ENCODE measurements at regions not wholly inside any gene's neighbourhood (a gene's known extent, or its start where the extent isn't known, plus 50 kb on each side); places are given as distances from the start of the nearest gene placed in this dataset.

DNA sequence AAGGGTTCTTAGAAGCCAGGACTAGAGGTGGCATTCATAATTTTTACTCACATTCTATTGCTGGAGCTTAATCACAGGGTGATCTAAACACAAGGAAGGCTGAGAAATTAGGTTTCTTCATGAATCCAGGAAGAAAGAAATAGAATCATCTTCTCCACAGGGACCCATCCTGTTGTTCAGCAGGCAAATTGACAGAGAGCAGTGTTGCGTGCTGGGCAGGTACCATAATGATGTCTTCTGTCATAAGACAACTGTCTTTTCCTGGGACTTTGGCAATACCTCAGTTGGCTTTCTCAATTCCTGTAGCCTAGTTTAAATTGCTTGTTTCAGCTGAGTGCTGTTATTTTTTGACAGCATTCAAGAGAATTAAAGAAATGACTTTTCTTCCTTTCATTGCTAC lies 468.0 kb upstream of the SYT1 start:
- Histone ChIP-seq H3K4me3 (ENCODE audit: low read length, poor library complexity, severe bottlenecking) (no peak overlapping the region), H3K9me3 (ENCODE audit: insufficient read depth, low read depth, low read length) (no peaks in the 10 kb centered on the region), H3K79me2 (ENCODE audit: insufficient read depth, low read length) (no peaks in the 10 kb centered on the region), H2AFZ (ENCODE audit: low read length) (no peak overlapping the region), H3K27me3 (ENCODE audit: insufficient read depth, low read length, poor library complexity, severe bottlenecking) (no peaks in the 10 kb centered on the region), H3K9ac (ENCODE audit: low read depth, low read length, poor library complexity, severe bottlenecking) (no peak overlapping the region), H3F3A (ENCODE audit: low read depth) (no peaks in the 10 kb centered on the region), H3K9me2 (replicated peaks; ENCODE audit: low read depth, low read length) (no peaks in the 10 kb centered on the region), H3K36me3 (ENCODE audit: insufficient read depth, low read length) (no peaks in the 10 kb centered on the region), H3K4me1 (ENCODE audit: insufficient read depth, low read length, poor library complexity, severe bottlenecking) (no peaks in the 10 kb centered on the region), H4K20me1 (ENCODE audit: insufficient read depth, low read length, poor library complexity, severe bottlenecking) (no peaks in the 10 kb centered on the region), H3K4me2 (ENCODE audit: low read depth, low read length, poor library complexity, severe bottlenecking) (no peak overlapping the region)
- TF ChIP-seq, protein P1, sequence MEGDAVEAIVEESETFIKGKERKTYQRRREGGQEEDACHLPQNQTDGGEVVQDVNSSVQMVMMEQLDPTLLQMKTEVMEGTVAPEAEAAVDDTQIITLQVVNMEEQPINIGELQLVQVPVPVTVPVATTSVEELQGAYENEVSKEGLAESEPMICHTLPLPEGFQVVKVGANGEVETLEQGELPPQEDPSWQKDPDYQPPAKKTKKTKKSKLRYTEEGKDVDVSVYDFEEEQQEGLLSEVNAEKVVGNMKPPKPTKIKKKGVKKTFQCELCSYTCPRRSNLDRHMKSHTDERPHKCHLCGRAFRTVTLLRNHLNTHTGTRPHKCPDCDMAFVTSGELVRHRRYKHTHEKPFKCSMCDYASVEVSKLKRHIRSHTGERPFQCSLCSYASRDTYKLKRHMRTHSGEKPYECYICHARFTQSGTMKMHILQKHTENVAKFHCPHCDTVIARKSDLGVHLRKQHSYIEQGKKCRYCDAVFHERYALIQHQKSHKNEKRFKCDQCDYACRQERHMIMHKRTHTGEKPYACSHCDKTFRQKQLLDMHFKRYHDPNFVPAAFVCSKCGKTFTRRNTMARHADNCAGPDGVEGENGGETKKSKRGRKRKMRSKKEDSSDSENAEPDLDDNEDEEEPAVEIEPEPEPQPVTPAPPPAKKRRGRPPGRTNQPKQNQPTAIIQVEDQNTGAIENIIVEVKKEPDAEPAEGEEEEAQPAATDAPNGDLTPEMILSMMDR (conservative IDR thresholded peaks at IDR 0.05; ENCODE audit: low read length) = no peak
- no peak for TF ChIP-seq EZH2phosphoT487 (IDR thresholded peaks at IDR 0.05; ENCODE audit: borderline replicate concordance)

DNA sequence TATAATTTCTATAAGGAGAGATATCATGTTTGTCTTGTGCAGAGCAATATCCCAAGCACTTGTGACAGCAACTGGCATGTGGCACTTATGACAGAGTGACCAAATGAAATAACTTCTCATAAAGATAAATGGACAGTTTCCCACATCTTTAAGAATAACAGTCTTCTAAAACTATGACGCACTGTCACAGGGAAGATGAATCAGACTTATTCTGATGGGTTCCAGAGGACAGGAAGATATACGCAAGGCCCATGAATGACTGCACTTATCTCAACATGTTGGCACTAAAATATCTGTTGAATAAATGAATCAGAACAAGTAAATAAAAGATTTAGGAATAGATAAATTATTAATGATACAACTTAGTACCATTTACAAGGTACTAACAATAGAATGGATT lies 465.8 kb upstream of the SYT1 start:
- no peak overlapping the region for H3K9ac ChIP-seq (ENCODE audit: low read depth, low read length, poor library complexity, severe bottlenecking)
- H3K79me2 ChIP-seq (ENCODE audit: insufficient read depth, low read length) = no peaks in the 10 kb centered on the region
- H4K20me1 ChIP-seq (ENCODE audit: insufficient read depth, low read length, poor library complexity, severe bottlenecking) = no peaks in the 10 kb centered on the region
- TF ChIP-seq, protein P1 (conservative IDR thresholded peaks at IDR 0.05; ENCODE audit: low read length) = no peak
- no peak for TF ChIP-seq EZH2phosphoT487 (IDR thresholded peaks at IDR 0.05; ENCODE audit: borderline replicate concordance)
- H3F3A ChIP-seq (ENCODE audit: low read depth) = no peaks in the 10 kb centered on the region
- H3K9me2 ChIP-seq (replicated peaks; ENCODE audit: low read depth, low read length) = no peaks in the 10 kb centered on the region
- no peak overlapping the region for H3K4me2 ChIP-seq (ENCODE audit: low read depth, low read length, poor library complexity, severe bottlenecking)
- H3K4me1 ChIP-seq (ENCODE audit: insufficient read depth, low read length, poor library complexity, severe bottlenecking) = no peaks in the 10 kb centered on the region
- H3K4me3 ChIP-seq (ENCODE audit: low read length, poor library complexity, severe bottlenecking) = no peak overlapping the region
- H3K27me3 ChIP-seq (ENCODE audit: insufficient read depth, low read length, poor library complexity, severe bottlenecking) = no peaks in the 10 kb centered on the region
- H2AFZ ChIP-seq (ENCODE audit: low read length) = no peak overlapping the region
- H3K9me3 ChIP-seq (ENCODE audit: insufficient read depth, low read depth, low read length) = no peaks in the 10 kb centered on the region
- H3K36me3 ChIP-seq (ENCODE audit: insufficient read depth, low read length) = no peaks in the 10 kb centered on the region

DNA sequence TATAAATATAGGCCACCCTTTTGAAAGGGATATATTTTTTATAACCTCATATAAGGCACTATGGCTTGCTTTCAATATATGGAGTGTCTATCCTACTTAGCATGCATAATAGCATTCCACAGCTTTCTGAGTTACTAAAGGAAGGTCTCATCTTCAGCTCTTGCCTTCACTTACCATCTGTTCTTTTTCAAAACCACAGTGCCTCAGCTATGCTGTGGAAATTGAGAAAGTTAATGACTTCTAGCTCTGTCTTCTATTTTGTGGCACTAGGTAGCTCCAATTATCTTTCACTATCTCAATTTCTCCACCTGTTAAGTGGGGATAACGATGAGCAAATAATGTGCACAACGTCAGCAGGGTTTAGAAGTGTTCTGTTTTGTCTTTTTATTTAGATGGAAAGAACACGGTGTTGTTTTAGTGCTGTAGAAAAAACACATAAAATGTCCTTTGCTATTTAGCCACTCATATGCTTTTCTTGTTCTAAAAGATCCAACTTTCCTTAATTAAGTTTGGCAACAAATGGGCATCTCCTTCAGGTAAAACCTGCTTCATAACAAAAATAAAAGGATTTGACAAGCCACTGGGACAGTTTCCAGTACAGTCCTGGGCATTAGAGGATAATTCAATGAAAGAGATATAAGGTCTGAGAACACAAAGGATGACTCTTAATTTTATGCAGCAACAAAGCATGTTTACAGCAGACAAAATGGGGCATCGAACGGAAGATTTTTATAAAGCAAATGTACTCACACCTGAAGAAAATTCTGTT lies 462.0 kb upstream of the SYT1 start:
- Histone ChIP-seq H3K36me3 (ENCODE audit: insufficient read depth, low read length) (no peaks in the 10 kb centered on the region), H3K4me3 (ENCODE audit: low read length, poor library complexity, severe bottlenecking) (no peak overlapping the region), H3K4me2 (ENCODE audit: low read depth, low read length, poor library complexity, severe bottlenecking) (no peak overlapping the region), H3K4me1 (ENCODE audit: insufficient read depth, low read length, poor library complexity, severe bottlenecking) (no peaks in the 10 kb centered on the region), H3K9me3 (ENCODE audit: insufficient read depth, low read depth, low read length) (no peaks in the 10 kb centered on the region), H3K27me3 (ENCODE audit: insufficient read depth, low read length, poor library complexity, severe bottlenecking) (no peaks in the 10 kb centered on the region), H3F3A (ENCODE audit: low read depth) (no peaks in the 10 kb centered on the region), H3K9me2 (replicated peaks; ENCODE audit: low read depth, low read length) (no peaks in the 10 kb centered on the region), H3K9ac (ENCODE audit: low read depth, low read length, poor library complexity, severe bottlenecking) (no peak overlapping the region), H2AFZ (ENCODE audit: low read length) (no peak overlapping the region), H3K79me2 (ENCODE audit: insufficient read depth, low read length) (no peaks in the 10 kb centered on the region), H4K20me1 (ENCODE audit: insufficient read depth, low read length, poor library complexity, severe bottlenecking) (no peaks in the 10 kb centered on the region)
- TF ChIP-seq, protein P1 (conservative IDR thresholded peaks at IDR 0.05; ENCODE audit: low read length) = no peak
- TF ChIP-seq EZH2phosphoT487 (IDR thresholded peaks at IDR 0.05; ENCODE audit: borderline replicate concordance) = no peak

Measured in Loucy (cell line).